Activated naive CD4-positive, alpha-beta T cell treated with anti-CD3 and anti-CD28 coated beads, Interleukin-2, amount 50 U/mL, for 24 hours (primary cell): ENCODE measurements at regions not wholly inside any gene's neighbourhood (a gene's known extent, or its start where the extent isn't known, plus 50 kb on each side); places are given as distances from the start of the nearest gene placed in this dataset.

ENCODE experiments used
- H3K27ac Mint-ChIP-seq: one replicate; pipeline ENCODE4 v1.8.0; 2021; ENCODE audit warnings: mild to moderate bottlenecking, mixed read lengths
- H3K27me3 Mint-ChIP-seq: one replicate; pipeline ENCODE4 v1.8.0; 2021; ENCODE audit warnings: mixed read lengths
- H3K36me3 Mint-ChIP-seq: one replicate; pipeline ENCODE4 v1.8.0; 2021; ENCODE audit warnings: mixed read lengths
- H3K4me1 Mint-ChIP-seq: one replicate; pipeline ENCODE4 v1.8.0; 2021; ENCODE audit warnings: mixed read lengths
- H3K4me3 Mint-ChIP-seq: one replicate; pipeline ENCODE4 v1.8.0; 2021; ENCODE audit warnings: mild to moderate bottlenecking, mixed read lengths
- H3K9me3 Mint-ChIP-seq: one replicate; pipeline ENCODE4 v1.8.0; 2021; ENCODE audit warnings: mixed read lengths

DNA sequence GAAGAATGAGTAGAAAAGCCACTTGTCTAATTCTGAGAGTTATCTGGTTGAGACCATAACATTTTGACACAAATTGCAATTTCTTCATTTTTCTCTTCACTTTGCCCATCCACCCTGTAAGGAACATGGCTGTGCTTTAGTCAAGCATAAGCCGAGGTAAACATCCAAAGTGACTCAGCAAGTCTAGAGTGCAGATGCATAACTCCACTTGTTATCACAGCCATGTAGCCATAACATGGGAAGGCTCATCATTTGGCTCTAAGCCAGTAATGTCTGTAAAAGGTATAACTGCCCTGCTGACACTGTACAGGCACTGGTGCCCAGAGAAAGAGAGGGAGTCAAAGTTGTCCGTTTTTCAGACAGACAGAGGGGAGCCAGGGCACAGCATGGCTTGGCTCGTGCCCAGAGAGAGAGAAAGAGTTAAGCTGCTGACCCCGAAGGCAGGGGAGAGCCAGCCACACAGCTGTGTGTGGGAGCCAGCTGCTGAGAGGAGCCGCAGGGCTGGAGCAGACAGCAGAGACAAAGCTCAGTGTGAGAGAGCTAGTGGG is 76.9 kb upstream of the EXOC1L start:
- Mint-ChIP-seq H3K27me3 (peaks cover 12% of the 10 kb centered on the region), H3K27ac (no peak overlapping the region), H3K36me3 (no peaks in the 10 kb centered on the region), H3K4me3 (no peak overlapping the region), H3K9me3 (no peaks in the 10 kb centered on the region), H3K4me1 (no peaks in the 10 kb centered on the region)

DNA sequence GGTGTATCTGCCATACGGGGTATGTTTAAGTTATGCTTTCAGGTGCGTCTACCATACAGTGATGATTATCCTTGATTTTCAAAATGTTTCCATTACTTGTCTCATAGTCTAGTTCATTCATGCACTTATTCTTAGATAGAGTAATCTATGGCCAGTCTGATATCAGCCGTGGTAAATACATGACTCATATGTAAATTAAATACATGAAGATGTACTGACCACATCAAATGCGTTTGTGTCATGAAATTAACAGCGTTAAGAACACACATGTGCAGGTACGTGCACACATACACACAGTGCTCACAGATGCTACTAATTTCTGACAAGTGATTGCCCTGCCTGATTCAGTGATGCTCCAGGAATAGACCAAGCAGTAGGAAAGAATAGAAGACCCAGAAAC is 75.2 kb upstream of the EXOC1L start:
- no peaks in the 10 kb centered on the region for H3K9me3 Mint-ChIP-seq
- H3K27me3 Mint-ChIP-seq, result peaks cover 6% of the 10 kb centered on the region
- no peak overlapping the region for H3K27ac Mint-ChIP-seq
- H3K36me3 Mint-ChIP-seq, result no peaks in the 10 kb centered on the region
- no peaks in the 10 kb centered on the region for H3K4me1 Mint-ChIP-seq
- H3K4me3 Mint-ChIP-seq, result no peak overlapping the region

DNA sequence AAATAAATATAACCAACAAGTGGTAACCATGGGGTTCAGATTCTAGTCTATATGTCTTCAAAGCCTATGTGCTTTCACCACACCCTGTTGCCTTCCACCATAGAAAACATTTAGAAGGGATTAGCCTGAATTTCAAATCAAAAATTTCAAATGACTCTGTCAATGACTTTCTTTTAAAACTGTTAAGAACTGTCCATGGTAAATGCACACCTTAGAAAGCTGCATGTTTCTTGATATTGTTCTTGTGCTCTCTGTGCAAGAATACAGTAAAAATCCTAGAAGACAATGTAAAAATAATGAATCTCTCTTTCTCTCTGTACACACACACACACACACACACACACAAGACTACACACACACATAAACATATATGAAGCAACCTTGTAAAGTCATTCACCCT is 74.6 kb upstream of the EXOC1L start:
- Mint-ChIP-seq H3K4me1 (no peaks in the 10 kb centered on the region), H3K4me3 (no peak overlapping the region), H3K9me3 (no peaks in the 10 kb centered on the region), H3K36me3 (no peaks in the 10 kb centered on the region), H3K27ac (no peak overlapping the region), H3K27me3 (peaks cover 6% of the 10 kb centered on the region)

DNA sequence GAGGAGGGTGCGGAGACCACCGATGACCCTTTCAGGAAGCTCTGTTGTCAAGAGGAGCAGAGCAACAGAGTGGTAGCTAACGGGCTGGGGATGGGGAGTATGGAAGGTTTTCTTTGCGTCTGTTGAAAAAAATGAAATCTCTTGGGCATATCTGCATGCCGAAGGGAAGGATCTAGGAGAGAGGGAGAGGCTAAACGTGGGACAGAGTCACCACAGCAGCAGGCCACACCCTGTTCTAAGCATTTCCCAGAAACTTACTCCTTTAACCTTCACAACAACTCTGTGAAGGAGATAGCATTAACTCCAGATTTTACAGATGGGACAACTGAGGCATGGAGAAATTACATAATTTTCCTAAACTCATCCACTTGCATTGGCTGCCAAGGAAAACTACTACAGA is 71.8 kb upstream of the EXOC1L start:
- Mint-ChIP-seq H3K36me3 (no peaks in the 10 kb centered on the region), H3K4me3 (no peak overlapping the region), H3K27ac (no peak overlapping the region), H3K27me3 (peaks cover 3% of the 10 kb centered on the region), H3K9me3 (no peaks in the 10 kb centered on the region), H3K4me1 (no peaks in the 10 kb centered on the region)

DNA sequence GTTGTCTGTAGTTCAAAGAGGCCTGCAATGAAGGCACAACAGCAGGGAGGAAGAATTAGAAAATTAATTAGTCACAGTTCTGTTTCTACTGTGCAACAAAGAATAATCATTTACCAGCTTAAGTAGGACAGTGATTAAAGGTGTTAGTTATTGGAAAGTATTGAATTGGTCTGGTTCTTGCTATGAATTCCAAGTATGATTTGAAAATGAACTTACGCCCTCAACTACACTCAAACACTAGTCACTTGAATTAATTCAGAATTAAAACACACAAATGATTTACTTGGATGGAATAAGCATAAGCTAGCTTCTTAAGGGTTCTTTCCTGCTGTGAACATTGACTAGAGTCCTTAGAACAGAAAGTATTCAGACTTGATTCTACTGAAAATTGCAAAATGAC is 69.9 kb upstream of the EXOC1L start:
- Mint-ChIP-seq H3K27me3 (peaks cover 3% of the 10 kb centered on the region), H3K4me3 (no peak overlapping the region), H3K27ac (no peak overlapping the region), H3K4me1 (no peaks in the 10 kb centered on the region), H3K36me3 (no peaks in the 10 kb centered on the region), H3K9me3 (no peaks in the 10 kb centered on the region)

DNA sequence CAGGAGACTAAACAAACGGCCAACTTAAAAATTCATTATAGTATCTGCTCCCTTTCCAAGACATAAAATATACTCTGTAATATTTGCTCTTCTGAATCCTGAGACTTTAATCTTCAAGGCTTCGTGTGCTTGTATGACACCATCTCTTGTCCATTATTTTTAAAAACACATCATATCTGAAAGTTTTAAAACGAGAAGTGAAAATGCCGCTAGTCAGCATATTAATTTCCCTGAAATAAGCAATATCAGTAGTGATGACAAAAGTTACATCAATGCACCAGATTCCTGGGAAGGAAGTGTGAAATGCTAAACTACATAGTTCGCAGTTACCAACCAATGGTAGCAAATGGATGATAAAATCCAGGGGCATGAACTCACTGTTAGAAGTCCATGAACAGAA is 66.8 kb upstream of the EXOC1L start:
- Mint-ChIP-seq H3K4me3 (no peak overlapping the region), H3K27ac (no peak overlapping the region), H3K4me1 (no peaks in the 10 kb centered on the region), H3K27me3 (no peaks in the 10 kb centered on the region), H3K9me3 (no peaks in the 10 kb centered on the region), H3K36me3 (no peaks in the 10 kb centered on the region)

DNA sequence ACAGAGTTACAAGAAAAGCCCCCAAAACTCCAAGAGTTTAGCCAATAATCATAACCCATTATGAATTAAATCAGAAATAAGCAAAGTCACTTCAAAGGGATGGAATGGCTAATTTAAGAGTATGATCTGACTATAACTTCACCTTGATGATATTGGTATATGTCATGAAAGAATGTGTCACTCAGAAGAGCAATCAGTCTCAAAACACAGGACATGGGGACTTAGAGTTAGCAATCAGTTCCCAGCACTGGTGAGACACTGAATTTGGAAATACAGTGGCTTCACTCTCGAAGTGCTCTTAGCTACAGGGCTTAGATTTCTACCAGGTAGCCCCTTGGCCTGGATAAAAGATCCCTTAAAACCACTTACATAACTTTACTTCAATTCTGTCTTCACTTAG is 65.7 kb upstream of the EXOC1L start:
- Mint-ChIP-seq H3K36me3 (no peaks in the 10 kb centered on the region), H3K4me3 (no peak overlapping the region), H3K27me3 (no peaks in the 10 kb centered on the region), H3K27ac (no peak overlapping the region), H3K4me1 (no peaks in the 10 kb centered on the region), H3K9me3 (no peaks in the 10 kb centered on the region)

DNA sequence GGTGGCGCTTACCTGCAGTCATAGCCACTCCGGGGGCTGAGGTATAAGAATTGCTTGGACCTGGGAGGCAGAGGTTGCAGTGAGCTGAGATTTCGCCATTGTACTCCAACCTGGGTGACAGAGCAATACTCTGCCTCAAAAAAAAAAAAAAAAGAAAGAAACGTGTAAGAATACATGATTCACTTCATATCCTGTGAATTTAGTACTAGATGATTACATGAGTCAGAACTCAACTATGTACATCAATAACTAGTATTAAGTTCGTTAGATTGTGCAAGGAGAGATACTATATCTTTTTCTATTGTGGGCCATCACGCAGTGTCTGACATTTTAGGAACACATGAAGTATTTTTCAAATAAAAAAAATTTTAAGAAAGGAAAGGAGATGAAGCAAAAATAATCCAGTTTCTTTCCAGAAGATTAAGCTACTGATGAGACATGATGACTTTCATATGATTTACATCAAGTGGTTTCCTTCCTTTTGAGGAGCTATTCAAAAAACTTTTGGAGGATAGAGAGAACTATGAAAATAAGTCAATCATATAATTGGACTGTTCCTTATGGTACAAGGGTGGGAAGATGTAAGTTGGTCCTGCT is 64.7 kb upstream of the EXOC1L start:
- no peak overlapping the region for H3K4me3 Mint-ChIP-seq
- H3K9me3 Mint-ChIP-seq, result no peaks in the 10 kb centered on the region
- H3K27ac Mint-ChIP-seq, result no peak overlapping the region
- no peaks in the 10 kb centered on the region for H3K36me3 Mint-ChIP-seq
- H3K4me1 Mint-ChIP-seq, result no peaks in the 10 kb centered on the region
- H3K27me3 Mint-ChIP-seq, result no peaks in the 10 kb centered on the region

DNA sequence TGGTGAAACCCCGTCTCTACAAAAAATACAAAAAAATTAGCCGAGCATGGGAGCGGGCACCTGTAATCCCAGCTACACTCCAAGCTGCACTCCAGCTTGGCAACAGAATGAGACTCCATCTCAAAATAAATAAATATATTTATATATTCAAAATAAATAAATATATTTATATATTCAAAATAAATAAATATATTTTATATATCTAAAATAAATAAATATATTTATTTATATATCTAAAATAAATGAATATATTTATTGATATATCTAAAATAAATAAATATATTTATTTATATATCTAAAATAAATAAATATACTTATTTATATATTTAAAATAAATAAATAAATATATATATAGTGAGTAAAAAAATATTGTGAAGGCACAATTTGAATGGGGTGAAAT is 63.4 kb upstream of the EXOC1L start:
- Mint-ChIP-seq H3K36me3 (no peaks in the 10 kb centered on the region), H3K27ac (no peak overlapping the region), H3K4me3 (no peak overlapping the region), H3K27me3 (no peaks in the 10 kb centered on the region), H3K9me3 (no peaks in the 10 kb centered on the region), H3K4me1 (no peaks in the 10 kb centered on the region)

DNA sequence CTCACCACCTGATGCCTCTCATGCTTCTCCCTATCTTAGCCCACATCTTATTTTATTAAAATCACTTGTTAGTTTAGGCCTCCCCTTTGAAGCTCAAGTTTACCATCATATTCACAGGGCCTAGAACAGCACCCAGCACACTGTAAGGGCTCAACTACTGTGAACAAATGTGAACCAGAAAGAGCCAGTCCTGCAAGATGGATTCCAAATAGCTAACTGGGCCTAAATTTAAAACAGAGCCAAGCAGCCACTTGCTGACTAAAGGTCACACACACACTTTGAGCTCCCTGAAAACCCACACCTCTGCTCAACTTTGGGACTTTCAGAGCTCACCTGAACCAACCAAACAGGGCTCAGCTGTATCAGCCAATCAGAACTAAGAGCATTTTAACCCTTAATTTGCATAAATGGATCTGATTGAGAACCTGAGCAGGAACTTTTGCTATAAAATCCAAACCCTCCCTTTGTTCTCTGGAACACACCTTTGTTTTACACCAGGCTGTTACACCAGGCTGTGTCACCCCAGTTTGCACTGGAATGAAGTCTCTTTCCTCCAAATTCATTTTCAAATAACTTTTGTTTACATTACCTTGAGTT is 62.1 kb upstream of the EXOC1L start:
- H3K4me3 Mint-ChIP-seq, result no peak overlapping the region
- no peaks in the 10 kb centered on the region for H3K9me3 Mint-ChIP-seq
- no peaks in the 10 kb centered on the region for H3K27me3 Mint-ChIP-seq
- H3K27ac Mint-ChIP-seq, result no peak overlapping the region
- H3K4me1 Mint-ChIP-seq, result no peaks in the 10 kb centered on the region
- no peaks in the 10 kb centered on the region for H3K36me3 Mint-ChIP-seq

DNA sequence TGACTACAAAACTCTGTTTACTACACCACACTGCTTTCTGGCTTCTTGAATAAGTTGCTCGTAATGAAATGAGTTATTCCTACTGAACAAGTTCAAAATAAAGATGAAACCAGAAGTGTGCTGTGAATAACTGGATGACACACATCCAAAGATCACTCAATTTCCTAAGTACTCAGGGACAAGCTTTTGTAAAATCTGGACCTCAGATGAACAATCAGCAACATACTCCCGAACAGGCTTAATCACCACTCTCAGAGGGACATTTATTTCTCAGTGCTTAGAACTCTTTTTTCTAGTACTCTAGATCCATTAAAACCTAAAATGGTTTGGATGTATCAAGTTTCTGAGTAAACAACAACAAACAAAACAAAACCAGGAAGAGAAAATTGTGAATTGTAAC is 61.5 kb upstream of the EXOC1L start:
- Mint-ChIP-seq H3K4me3 (no peak overlapping the region), H3K36me3 (no peaks in the 10 kb centered on the region), H3K27me3 (no peaks in the 10 kb centered on the region), H3K4me1 (no peaks in the 10 kb centered on the region), H3K9me3 (no peaks in the 10 kb centered on the region), H3K27ac (no peak overlapping the region)

DNA sequence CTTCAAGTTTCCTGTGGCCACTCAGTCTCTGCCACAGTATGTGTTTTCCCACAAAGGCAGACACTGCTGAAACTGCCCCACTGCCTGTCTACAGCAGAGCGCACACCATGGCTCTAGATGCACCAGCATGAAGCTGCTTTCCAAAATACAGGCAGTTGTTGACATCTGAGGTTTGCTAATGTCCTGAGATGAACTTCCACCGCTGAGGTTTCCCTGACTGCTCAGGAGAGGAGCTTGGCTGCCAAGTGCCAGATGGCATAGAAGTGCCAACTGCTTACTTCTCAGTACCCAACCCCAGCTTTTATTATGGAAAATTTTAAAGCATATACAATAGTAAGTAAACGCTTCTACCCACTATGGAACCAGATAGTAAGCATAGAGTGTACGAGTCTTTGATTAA is 61.0 kb upstream of the EXOC1L start:
- Mint-ChIP-seq H3K9me3 (no peaks in the 10 kb centered on the region), H3K4me3 (no peak overlapping the region), H3K27ac (no peak overlapping the region)

DNA sequence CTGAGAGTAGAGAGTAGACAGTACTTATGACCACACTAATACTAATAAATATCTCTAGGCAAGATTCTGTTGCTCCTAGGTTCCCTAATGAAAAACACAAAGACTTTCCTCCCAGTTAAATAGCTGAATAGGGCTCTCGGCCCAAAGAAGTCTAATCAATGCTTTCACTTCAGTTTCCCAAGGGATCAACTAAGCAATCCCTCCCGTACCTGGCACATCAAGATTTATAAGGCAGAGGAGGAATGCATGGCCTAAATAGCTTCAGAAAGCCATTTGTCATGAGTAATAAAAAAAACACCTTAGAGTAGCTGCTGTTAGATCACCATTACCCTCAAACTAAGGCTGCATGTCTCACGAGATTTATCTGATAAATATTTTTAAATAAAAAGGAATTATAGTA is 56.8 kb upstream of the EXOC1L start:
- Mint-ChIP-seq H3K36me3 (no peaks in the 10 kb centered on the region), H3K9me3 (no peaks in the 10 kb centered on the region), H3K27me3 (peaks cover 4% of the 10 kb centered on the region), H3K27ac (no peak overlapping the region), H3K4me3 (no peak overlapping the region), H3K4me1 (no peaks in the 10 kb centered on the region)

More for the DNA sequence above, 61.0 kb upstream of the EXOC1L start:
- no peaks in the 10 kb centered on the region for H3K36me3 Mint-ChIP-seq
- peaks cover 1% of the 10 kb centered on the region for H3K27me3 Mint-ChIP-seq
- no peaks in the 10 kb centered on the region for H3K4me1 Mint-ChIP-seq

DNA sequence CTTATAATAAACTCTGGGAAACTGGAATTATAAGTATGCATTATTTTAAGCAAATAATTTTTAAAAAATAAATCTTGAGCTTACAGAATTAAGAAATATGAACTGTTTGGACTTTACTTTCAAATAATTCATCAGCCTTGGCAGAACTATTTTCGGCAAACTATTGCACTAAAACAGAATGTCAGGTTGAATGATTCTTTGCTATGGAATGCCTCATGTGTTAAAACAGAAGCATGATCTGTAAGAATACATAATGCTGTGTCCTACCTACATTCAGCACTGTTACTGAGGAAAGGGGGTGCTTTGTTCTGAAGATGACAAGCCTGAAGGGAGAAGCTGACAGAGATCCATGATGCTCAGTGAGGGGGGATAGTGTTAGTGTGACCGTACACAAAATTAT is 55.6 kb upstream of the EXOC1L start:
- Mint-ChIP-seq H3K27me3 (peaks cover 4% of the 10 kb centered on the region), H3K9me3 (no peaks in the 10 kb centered on the region), H3K27ac (no peak overlapping the region), H3K36me3 (no peaks in the 10 kb centered on the region), H3K4me3 (no peak overlapping the region), H3K4me1 (no peaks in the 10 kb centered on the region)

DNA sequence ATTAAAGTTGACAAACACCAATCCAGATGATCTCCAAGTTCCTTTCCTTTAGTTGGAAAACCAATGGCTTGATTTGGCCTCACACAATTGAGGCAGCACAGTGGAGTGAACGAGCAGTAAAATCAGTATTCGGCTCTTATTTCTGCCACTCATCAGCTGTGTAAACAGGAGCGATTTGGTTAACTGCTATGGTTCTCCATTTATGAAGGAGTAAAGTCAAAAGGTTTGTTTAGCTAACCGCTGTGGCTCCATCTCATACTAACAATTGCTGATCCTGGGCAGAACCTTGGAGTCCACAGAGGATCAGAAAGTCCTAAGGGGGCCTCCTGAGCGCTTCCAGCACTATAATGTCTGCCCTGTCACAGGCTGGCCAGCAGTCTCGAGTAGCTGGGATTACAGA is 54.5 kb upstream of the EXOC1L start:
- no peak overlapping the region for H3K27ac Mint-ChIP-seq
- H3K36me3 Mint-ChIP-seq, result no peaks in the 10 kb centered on the region
- H3K27me3 Mint-ChIP-seq, result peaks cover 5% of the 10 kb centered on the region
- H3K4me3 Mint-ChIP-seq, result no peak overlapping the region
- no peaks in the 10 kb centered on the region for H3K4me1 Mint-ChIP-seq
- no peaks in the 10 kb centered on the region for H3K9me3 Mint-ChIP-seq

DNA sequence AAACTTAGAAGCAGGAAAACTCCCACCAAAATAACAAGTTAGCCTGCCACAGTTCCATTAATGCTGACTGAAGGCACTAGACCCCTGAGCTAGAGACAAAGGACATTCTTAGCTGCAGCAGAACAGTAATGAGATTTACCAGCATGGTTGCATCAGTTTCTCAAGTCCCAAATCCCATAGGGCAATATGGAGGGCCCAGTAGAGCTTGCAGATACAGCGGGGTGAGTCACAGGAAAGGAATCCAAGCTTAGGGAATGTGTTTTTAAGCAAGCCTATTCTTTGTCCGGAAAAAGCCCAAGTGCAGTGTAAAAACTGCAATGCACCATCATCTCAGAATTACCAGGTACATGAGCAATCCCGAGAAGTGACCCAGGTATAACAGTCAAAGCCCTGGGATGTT is 51.3 kb upstream of the EXOC1L start:
- H3K4me3 Mint-ChIP-seq, result no peak overlapping the region
- H3K27me3 Mint-ChIP-seq, result peaks cover 8% of the 10 kb centered on the region
- no peaks in the 10 kb centered on the region for H3K4me1 Mint-ChIP-seq
- H3K36me3 Mint-ChIP-seq, result no peaks in the 10 kb centered on the region
- no peaks in the 10 kb centered on the region for H3K9me3 Mint-ChIP-seq
- no peak overlapping the region for H3K27ac Mint-ChIP-seq
